ENCODE measurements at regions not wholly inside any gene's neighbourhood (a gene's known extent, or its start where the extent isn't known, plus 50 kb on each side); places are given as distances from the start of the nearest gene placed in this dataset.
"Not testable (repeated sequence)": the region's sequence is repeated elsewhere in the genome, so short reads cannot be mapped to it uniquely, and the experiment has no call there.

GRCh38 chr5:83865579-83865978 is 144.9 kb upstream of the HAPLN1 start:
- H3K36me3 Mint-ChIP-seq (ENCODE audit: insufficient read depth, unreplicated experiment), result no peaks in the 10 kb centered on the region
- CTCF ChIA-PET, result no interaction called here
- BruUV-seq (replicated peaks), result no TSS peak
- TF ChIP-seq CTCF (IDR thresholded peaks at IDR 0.05; ENCODE audit: unreplicated experiment), result no peak
- H3K4me3 Mint-ChIP-seq (ENCODE audit: low read depth, unreplicated experiment), result no peak overlapping the region
- no peak overlapping the region for H3K27ac Mint-ChIP-seq (ENCODE audit: unreplicated experiment)
- no peaks in the 10 kb centered on the region for H3K9me3 Mint-ChIP-seq (ENCODE audit: low read depth, unreplicated experiment)
- H3K4me1 Mint-ChIP-seq (ENCODE audit: low read depth, unreplicated experiment), result no peaks in the 10 kb centered on the region
- no peak for DNase-seq
- intact Hi-C loops (cut with micrococcal nuclease; ENCODE audit: unreplicated experiment), result no loop called here
- no peaks in the 10 kb centered on the region for H3K27me3 Mint-ChIP-seq (ENCODE audit: unreplicated experiment)

GRCh38 chr5:83864652-83865051 is 144.0 kb upstream of the HAPLN1 start:
- CTCF ChIA-PET, result no interaction called here
- no peak for DNase-seq
- H3K4me3 Mint-ChIP-seq (ENCODE audit: low read depth, unreplicated experiment), result no peak overlapping the region
- H3K36me3 Mint-ChIP-seq (ENCODE audit: insufficient read depth, unreplicated experiment), result no peaks in the 10 kb centered on the region
- no peaks in the 10 kb centered on the region for H3K4me1 Mint-ChIP-seq (ENCODE audit: low read depth, unreplicated experiment)
- no peaks in the 10 kb centered on the region for H3K27me3 Mint-ChIP-seq (ENCODE audit: unreplicated experiment)
- H3K27ac Mint-ChIP-seq (ENCODE audit: unreplicated experiment), result no peak overlapping the region
- intact Hi-C loops (cut with micrococcal nuclease; ENCODE audit: unreplicated experiment), result no loop called here
- no peak for TF ChIP-seq CTCF (IDR thresholded peaks at IDR 0.05; ENCODE audit: unreplicated experiment)
- H3K9me3 Mint-ChIP-seq (ENCODE audit: low read depth, unreplicated experiment), result no peaks in the 10 kb centered on the region
- BruUV-seq (replicated peaks), result no TSS peak

DNA sequence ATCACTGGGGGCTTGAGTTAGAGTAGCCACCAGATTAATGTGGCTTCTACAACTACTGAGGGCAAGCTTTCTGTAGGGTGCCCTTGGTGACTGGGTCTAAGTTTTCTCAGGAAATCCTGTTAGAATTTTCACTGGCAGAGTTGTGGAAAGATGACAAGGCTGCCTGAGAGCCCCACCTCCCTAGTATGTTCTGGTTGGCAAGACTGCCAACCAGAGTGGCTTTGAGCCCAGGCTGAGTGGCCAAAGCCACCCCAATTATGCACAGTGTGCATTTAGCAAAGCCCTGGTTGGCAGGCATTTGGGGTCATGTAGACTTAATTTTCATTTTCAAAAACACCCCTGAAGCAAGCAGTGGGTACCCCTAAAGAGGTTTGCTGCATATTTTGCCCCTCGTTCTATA is 136.7 kb upstream of the HAPLN1 start:
- DNase-seq, result no peak
- Mint-ChIP-seq H3K9me3 (ENCODE audit: low read depth, unreplicated experiment) (no peaks in the 10 kb centered on the region), H3K4me1 (ENCODE audit: low read depth, unreplicated experiment) (no peaks in the 10 kb centered on the region), H3K27me3 (ENCODE audit: unreplicated experiment) (no peaks in the 10 kb centered on the region), H3K27ac (ENCODE audit: unreplicated experiment) (no peak overlapping the region), H3K36me3 (ENCODE audit: insufficient read depth, unreplicated experiment) (no peaks in the 10 kb centered on the region), H3K4me3 (ENCODE audit: low read depth, unreplicated experiment) (no peak overlapping the region)
- no TSS peak for BruUV-seq (replicated peaks)
- CTCF ChIA-PET, result no interaction called here
- intact Hi-C loops (cut with micrococcal nuclease; ENCODE audit: unreplicated experiment), result no loop called here
- TF ChIP-seq CTCF (IDR thresholded peaks at IDR 0.05; ENCODE audit: unreplicated experiment), result no peak

GRCh38 chr5:83856881-83857280 is 136.2 kb upstream of the HAPLN1 start:
- Mint-ChIP-seq H3K27ac (ENCODE audit: unreplicated experiment) (no peak overlapping the region), H3K4me1 (ENCODE audit: low read depth, unreplicated experiment) (no peaks in the 10 kb centered on the region), H3K9me3 (ENCODE audit: low read depth, unreplicated experiment) (no peaks in the 10 kb centered on the region), H3K36me3 (ENCODE audit: insufficient read depth, unreplicated experiment) (no peaks in the 10 kb centered on the region), H3K4me3 (ENCODE audit: low read depth, unreplicated experiment) (no peak overlapping the region), H3K27me3 (ENCODE audit: unreplicated experiment) (no peaks in the 10 kb centered on the region)
- CTCF ChIA-PET, result no interaction called here
- no peak for DNase-seq
- intact Hi-C loops (cut with micrococcal nuclease; ENCODE audit: unreplicated experiment), result no loop called here
- no TSS peak for BruUV-seq (replicated peaks)
- no peak for TF ChIP-seq CTCF (IDR thresholded peaks at IDR 0.05; ENCODE audit: unreplicated experiment)

- H3K4me1 Mint-ChIP-seq (ENCODE audit: low read depth, unreplicated experiment); H3K27ac Mint-ChIP-seq (ENCODE audit: unreplicated experiment); BruUV-seq (replicated peaks); DNase-seq; H3K9me3 Mint-ChIP-seq (ENCODE audit: low read depth, unreplicated experiment); CTCF ChIA-PET; intact Hi-C loops (cut with micrococcal nuclease; ENCODE audit: unreplicated experiment); H3K36me3 Mint-ChIP-seq (ENCODE audit: insufficient read depth, unreplicated experiment); H3K27me3 Mint-ChIP-seq (ENCODE audit: unreplicated experiment); H3K4me3 Mint-ChIP-seq (ENCODE audit: low read depth, unreplicated experiment): not testable (repeated sequence)
These were observed 129.8 kb upstream of the HAPLN1 start for GRCh38 chr5:83850412-83850811.
